SK-N-MC (cell line): ENCODE measurements at regions not wholly inside any gene's neighbourhood (a gene's known extent, or its start where the extent isn't known, plus 50 kb on each side); places are given as distances from the start of the nearest gene placed in this dataset.

Experiments
- EZH2 ChIP-seq: fragments of 200-600 bp; sonication (generic); IDR thresholded peaks from one replicate; pipeline ENCODE4 v1.6.1; 2017; ENCODE audit warnings: antibody characterized with exemption
- POLR2AphosphoS5 ChIP-seq: IDR thresholded peaks from 2 replicates; pipeline ENCODE4 v1.6.1; 2012; ENCODE audit warnings: mild to moderate bottlenecking, low read depth, low read length, borderline replicate concordance

- no peak for TF ChIP-seq EZH2
- TF ChIP-seq POLR2AphosphoS5: no peak
Observed at GRCh38 chr11:97948793-97949192, 1072.0 kb upstream of the CNTN5 start.
